Renal pelvis (tissue), 1 donor: ENCODE measurements at regions not wholly inside any gene's neighbourhood (a gene's known extent, or its start where the extent isn't known, plus 50 kb on each side); places are given as distances from the start of the nearest gene placed in this dataset.
"Not testable (repeated sequence)": the region's sequence is repeated elsewhere in the genome, so short reads cannot be mapped to it uniquely, and the experiment has no call there.

Source experiments
- DNase-seq: peaks from one replicate; pipeline ENCODE4 v3.0.0-alpha.2; 2013

DNA sequence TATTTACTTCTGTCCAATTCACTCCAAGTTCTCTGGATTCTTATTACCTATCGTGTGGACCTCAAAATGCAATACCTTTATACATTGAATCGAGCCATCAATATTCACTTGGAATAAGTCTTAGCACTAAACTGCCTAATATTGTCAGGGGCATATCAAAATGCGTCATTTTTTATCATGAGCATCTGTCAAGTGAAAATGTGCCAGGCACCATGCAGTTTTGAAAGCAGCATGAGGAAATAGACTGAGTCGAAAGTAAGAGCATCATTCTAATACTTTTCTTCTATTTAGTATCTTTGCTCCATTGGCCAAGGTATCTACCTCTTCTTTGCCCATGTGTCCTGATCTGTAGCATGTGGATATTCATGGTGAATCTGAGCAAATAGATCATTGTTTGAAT lies 1193.4 kb downstream of the CDH11 start:
- no peak for DNase-seq

GRCh38 chr16:63925221-63925620 lies 1196.6 kb downstream of the CDH11 start:
- no peak for DNase-seq

- DNase-seq, result no peak
Observed at GRCh38 chr16:63922560-63922959, 1199.3 kb downstream of the CDH11 start.

- no peak for DNase-seq
Observed at GRCh38 chr16:63921737-63922295, 1200.0 kb downstream of the CDH11 start.

DNA sequence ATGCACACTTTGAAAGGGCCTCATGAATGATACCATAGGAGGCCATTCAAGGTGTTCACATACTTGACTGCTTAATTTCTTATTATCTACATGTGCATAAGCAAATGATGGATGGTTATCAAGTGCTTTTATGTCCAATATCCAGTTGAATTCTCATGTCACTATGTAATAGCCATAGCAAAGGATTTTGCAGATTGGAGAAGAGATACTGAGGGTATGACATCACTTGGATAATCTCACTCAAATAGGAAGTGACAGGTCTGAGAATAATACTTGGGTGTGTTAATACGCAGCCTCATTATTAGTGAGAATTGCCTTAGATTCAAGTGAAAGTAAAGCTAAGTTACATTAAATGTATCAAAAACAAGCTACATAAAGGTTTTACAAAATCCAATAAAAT lies 1208.6 kb downstream of the CDH11 start:
- DNase-seq, result no peak

DNA sequence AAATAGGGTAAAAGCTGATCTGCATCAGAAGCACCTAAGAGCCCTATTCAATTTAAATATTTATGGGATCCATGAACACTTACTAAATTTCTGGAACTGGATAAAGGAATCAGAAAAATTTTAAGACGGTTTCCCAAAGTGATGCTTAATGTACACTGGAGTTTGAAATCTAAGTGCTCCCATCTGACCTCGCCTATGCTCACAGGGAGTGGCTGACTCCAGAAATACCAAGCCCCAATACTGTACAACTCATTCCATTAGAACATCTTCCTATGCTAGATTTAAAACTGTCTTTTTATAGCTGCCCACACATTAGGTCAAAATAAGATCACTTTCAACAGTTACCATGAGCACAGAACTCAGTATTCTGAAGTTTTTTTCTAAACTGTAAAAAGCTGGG lies 1214.6 kb downstream of the CDH11 start:
- no peak for DNase-seq

DNA sequence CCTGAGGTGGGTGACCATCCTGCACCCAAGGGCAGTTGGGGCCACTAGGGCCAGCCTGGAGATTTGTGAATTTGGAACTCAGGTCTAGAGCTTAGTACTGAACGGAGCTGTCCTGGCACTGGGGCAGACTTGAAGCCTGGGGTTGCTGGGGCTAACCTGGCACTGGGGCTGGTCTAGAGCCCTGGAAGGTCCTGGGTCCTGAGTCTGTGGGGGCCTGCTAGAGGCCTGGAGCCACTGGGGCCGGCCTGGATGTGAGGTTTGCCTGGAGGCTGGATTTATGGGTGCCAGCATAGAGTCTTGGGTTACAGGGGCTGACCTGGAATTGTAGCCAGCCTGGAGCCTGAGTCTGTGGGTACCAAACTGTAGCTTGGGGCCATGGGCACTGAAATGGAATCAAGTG lies 1216.9 kb downstream of the CDH11 start:
- DNase-seq, result no peak

DNA sequence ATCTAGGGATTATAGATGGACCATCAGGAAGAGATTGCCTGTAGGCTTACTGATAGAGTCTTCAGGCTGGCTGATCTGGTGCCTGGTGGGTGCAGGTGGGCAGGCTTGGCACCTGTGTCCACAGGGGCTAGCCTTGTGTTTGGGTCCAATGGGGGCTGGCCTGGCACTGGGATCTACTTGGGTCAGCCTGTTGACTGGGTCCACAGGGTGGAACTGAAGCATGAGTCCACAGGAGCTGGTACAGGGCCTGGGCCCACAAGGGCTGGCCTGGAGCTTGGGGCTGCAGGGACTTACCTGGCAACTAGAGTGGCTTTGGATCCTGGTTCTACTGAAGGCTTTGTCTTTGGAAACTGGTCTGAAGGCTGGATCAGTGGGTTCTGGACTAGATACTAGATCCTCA lies 1217.7 kb downstream of the CDH11 start:
- DNase-seq, result no peak

DNA sequence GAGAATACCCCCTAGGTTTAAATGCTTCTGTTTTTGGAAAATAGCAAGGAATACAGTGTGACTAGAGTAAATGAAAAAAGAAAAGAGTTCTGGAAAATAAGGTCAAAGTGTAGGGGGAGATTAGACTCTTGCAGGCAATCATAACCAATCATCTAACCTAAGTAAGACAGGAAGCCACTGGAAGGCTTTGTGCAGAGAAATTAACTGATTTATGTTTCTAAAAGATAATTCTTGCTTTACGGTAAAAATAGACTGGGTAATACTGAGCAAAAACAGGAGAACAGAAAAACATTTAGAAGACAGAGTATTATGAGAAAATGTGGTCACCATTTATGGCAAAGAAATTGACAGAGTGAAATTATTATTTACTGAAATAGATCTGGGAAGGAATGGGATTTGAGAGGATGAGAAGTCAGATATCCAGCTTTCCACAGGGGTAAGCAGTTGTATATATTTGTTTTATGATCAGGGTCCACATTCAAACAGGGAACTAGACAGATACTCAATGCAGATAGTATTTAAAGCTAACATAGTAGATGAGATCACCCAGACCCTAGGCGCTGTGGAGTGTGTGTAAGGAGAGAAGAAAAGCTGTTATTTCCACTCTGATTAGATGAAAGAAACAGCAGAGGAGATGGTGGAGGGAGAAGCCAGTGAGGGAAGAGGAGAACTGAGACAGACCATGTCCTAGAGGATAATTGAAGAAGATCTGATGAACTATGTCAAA lies 1225.3 kb downstream of the CDH11 start:
- no peak for DNase-seq

DNA sequence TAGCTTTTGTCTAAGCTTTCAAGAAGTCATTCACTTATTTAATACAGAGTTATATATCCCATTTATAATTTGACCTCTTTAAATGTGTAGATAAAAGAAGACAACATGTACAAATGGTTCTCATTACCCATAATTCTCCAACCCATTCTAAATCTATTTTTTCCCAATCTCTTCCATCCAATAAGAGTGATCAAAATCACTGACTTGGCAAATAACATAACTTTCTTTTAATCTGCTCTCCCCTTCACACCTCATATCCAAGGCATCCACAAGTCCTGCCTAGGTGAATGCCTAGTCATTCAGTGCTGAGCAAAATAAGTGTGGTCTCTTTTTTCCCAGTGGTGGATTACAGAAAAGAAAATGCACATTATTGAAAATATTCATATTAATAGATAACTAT lies 1231.1 kb downstream of the CDH11 start:
- DNase-seq, result no peak

GRCh38 chr16:63890081-63890480 lies 1231.8 kb downstream of the CDH11 start:
- DNase-seq, result no peak

- DNase-seq, result no peak
Observed at GRCh38 chr16:63883091-63883490, 1238.8 kb downstream of the CDH11 start.

DNA sequence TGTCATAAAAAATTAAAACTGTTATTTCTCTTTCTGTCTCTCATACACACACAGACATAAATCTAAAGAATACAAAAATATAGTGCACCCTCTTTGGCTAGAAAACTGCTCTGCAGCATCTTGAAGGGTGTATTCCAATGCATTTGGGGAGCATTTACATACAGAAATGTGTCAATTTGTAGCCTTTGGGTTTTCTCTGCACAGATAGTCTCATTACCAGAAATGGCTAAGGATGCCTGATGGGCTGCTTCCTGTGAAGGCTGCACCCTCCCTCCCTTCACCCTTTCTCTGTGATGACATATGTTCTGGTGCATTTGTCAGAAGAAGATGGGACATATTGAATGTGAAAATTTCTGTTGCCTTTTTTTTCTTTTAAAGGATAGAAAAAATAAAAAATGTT lies 1239.3 kb downstream of the CDH11 start:
- DNase-seq, result no peak

- DNase-seq, result no peak
Observed at GRCh38 chr16:63880948-63881347, 1240.9 kb downstream of the CDH11 start.

DNA sequence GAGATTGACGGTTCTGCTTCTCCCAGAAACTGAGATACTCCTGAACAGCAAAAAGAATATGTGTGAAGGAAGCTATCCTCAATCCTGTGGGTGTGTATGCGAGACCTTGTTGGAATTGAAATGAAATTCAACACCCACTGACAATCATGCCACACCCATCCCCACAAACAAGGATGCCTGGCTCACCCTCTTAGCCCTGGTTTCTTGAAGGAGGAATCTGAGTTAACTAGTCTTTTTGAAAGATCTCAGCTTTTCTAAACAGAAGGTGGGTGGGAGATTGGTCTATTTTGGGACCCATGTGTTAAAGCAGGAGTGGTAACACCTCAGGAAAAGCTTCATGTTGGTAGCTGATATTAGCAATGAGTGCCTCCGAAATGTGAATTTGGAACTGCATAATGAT lies 1244.5 kb downstream of the CDH11 start:
- DNase-seq, result no peak

- no peak for DNase-seq
Observed at GRCh38 chr16:63876103-63876502, 1245.8 kb downstream of the CDH11 start.

- not testable (repeated sequence) for DNase-seq
Observed at GRCh38 chr16:63860700-63861099, 1261.2 kb downstream of the CDH11 start.

DNA sequence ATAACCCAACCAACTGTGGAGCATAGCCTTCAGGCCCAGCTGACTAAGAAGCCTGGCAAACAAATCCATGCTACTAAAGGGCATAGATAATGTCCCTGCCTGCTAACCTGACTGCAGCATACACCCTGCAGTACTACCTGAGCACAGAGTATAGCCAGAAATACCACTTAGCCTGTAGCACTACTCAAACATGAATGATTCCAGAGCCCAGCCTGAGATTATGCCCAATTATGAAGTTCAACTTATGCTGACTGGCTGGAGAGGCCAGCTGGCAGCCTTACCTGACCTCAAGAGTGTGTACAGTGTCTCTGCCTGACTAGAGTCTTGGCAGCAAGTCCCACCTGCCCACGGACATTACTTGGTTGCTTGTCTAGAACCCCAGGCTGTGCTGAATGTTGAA lies 1265.3 kb downstream of the CDH11 start:
- no peak for DNase-seq

DNA sequence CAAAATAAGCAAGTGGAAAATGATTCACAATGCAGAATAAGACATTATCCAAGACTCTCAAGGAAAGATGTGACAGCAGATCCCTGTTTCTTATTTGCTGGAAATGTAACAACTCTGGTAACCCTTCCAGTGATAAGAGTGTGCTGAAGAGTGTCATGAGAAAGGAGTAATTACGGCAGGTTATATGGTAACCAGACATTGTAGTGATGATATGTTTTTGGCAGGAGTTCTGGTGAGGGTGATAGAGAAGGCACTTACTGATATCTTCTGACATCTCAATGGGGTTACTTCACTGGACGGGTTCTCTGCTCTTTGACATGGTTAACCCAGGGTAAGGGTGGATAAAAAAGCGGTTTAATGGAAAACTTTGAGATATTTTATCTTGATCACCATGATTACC lies 1270.9 kb downstream of the CDH11 start:
- no peak for DNase-seq

DNA sequence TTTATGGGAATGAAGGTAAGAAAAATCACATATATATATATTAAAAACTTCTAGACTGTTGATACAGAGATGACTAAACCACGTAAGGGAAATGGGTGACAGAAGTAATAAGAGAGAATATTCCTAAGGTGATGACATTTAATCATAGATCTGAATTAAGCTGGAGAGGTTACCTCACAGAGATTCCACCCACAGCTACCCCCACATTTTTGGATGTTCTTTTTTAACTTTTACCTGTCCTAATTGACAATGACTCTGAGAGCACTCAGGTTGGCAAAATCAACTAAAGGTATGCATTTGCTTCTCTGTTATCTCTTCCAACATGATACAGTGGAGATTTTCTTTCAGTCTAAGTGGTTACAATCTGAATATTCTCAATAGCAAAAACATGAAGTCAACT lies 1280.6 kb downstream of the CDH11 start:
- DNase-seq, result no peak

DNA sequence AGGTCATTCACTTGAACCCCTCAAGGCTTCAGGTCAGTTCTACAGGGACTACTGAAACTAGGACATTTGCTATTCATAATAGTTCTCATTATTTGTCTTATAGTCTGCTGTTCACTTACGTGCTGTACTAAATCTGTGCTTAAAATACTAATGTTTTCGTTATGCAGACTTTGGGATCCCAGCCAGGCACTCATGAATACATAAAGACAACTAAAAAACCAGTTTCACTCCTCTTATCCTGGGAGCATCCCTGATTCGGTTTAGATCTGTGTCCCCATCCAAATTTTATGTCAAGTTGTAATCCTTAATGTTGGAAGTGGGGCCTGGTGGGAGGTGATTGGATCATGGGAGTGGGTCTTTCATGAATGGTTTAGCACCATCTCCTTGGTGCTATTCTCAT lies 1291.8 kb downstream of the CDH11 start:
- no peak for DNase-seq

DNA sequence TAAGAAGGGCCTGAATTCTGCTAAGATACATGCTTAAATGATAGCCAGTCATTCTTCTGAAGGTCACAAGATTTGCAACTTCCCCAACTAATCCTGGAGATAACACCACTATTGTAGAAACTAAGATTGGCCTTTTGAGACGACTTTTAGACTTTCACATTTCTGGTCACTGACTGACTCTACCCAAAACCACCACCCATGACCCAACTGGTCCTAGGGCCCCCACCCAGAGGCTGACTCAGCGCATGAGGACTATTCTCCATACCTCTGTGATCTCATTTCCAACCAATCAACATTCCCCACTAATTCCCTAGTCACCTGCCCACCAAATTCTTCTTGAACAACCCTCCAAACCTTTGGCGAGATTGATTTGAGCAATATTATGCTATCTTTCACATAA lies 1299.0 kb downstream of the CDH11 start:
- DNase-seq, result no peak

GRCh38 chr16:63816276-63816675 lies 1305.6 kb downstream of the CDH11 start:
- DNase-seq, result no peak

GRCh38 chr16:63813862-63814261 lies 1308.0 kb downstream of the CDH11 start:
- no peak for DNase-seq
